Suprapubic skin (tissue), 3 donors: ENCODE measurements at regions not wholly inside any gene's neighbourhood (a gene's known extent, or its start where the extent isn't known, plus 50 kb on each side); places are given as distances from the start of the nearest gene placed in this dataset.

Experiments
- CTCF ChIP-seq, 2 donors: fragments of 200-600 bp in 1 of 2; fragments of 450-650 bp in 1 of 2; sonication (generic) in 1 of 2; IDR thresholded peaks; one replicate each; pipeline ENCODE4 v1.5.1; 2016 to 2019; ENCODE audit warnings: antibody characterized with exemption in 2 of 2, mild to moderate bottlenecking in 1 of 2, moderate library complexity in 1 of 2
- EP300 ChIP-seq: sonication (generic); formaldehyde crosslinking; IDR thresholded peaks from one replicate; pipeline ENCODE4 v1.6.1; 2017; ENCODE audit warnings: antibody characterized with exemption
- POLR2A ChIP-seq, 2 donors: fragments of 450-650 bp; IDR thresholded peaks; one replicate each; pipeline ENCODE4 v1.6.1; 2017; ENCODE audit warnings: antibody characterized with exemption in 2 of 2, mild to moderate bottlenecking in 2 of 2, moderate library complexity in 2 of 2

- TF ChIP-seq CTCF (IDR thresholded peaks at IDR 0.05) = no peak
- TF ChIP-seq POLR2A (IDR thresholded peaks at IDR 0.05) = no peak
- no peak for TF ChIP-seq EP300
Measured at GRCh38 chr18:10046178-10046807, 132.5 kb downstream of the VAPA start.
